Omental fat pad (tissue), 3 donors: ENCODE measurements at regions not wholly inside any gene's neighbourhood (a gene's known extent, or its start where the extent isn't known, plus 50 kb on each side); places are given as distances from the start of the nearest gene placed in this dataset.

ENCODE experiments used
- ATAC-seq: fragments of 150-250 bp; one replicate; pipeline ENCODE4 v1.9.1; 2016; ENCODE audit warnings: mild to moderate bottlenecking, moderate library complexity; ENCODE audit not compliant: low FRiP score
- DNase-seq: peaks from one replicate; pipeline ENCODE4 v3.0.0-alpha.2; 2019; ENCODE audit warnings: low spot score
- CTCF ChIP-seq, 3 donors: fragments of 450-650 bp; IDR thresholded peaks; one replicate each; pipeline ENCODE4 v1.5.1; 2016 to 2017; ENCODE audit warnings: antibody characterized with exemption in 3 of 3, mild to moderate bottlenecking in 3 of 3, moderate library complexity in 2 of 3

GRCh38 chr3:6540981-6541380 is 319.9 kb upstream of the GRM7 start:
- ATAC-seq: no peak
- no peak for TF ChIP-seq CTCF (IDR thresholded peaks at IDR 0.05)

GRCh38 chr3:6542795-6543194 is 318.1 kb upstream of the GRM7 start:
- TF ChIP-seq CTCF (IDR thresholded peaks at IDR 0.05): no peak
- no peak for DNase-seq
- ATAC-seq: no peak

More at GRCh38 chr3:6540981-6541380, 319.9 kb upstream of the GRM7 start:
- DNase-seq: no peak

- no peak for TF ChIP-seq CTCF (IDR thresholded peaks at IDR 0.05)
- ATAC-seq (no peak), DNase-seq (no peak)
Measured at GRCh38 chr3:6549296-6549695, 311.6 kb upstream of the GRM7 start.

- ATAC-seq: no peak
- no peak for DNase-seq
- TF ChIP-seq CTCF (IDR thresholded peaks at IDR 0.05): no peak
Measured at GRCh38 chr3:6551165-6551564, 309.8 kb upstream of the GRM7 start.

GRCh38 chr3:6560259-6560658 is 300.7 kb upstream of the GRM7 start:
- ATAC-seq: no peak
- DNase-seq: no peak
- no peak for TF ChIP-seq CTCF (IDR thresholded peaks at IDR 0.05)

GRCh38 chr3:6567241-6567640 is 293.7 kb upstream of the GRM7 start:
- no peak for TF ChIP-seq CTCF (IDR thresholded peaks at IDR 0.05)
- no peak for ATAC-seq

GRCh38 chr3:6568999-6569493 is 291.9 kb upstream of the GRM7 start:
- ATAC-seq: no peak

More at GRCh38 chr3:6567241-6567640, 293.7 kb upstream of the GRM7 start:
- DNase-seq: no peak

More at GRCh38 chr3:6568999-6569493, 291.9 kb upstream of the GRM7 start:
- TF ChIP-seq CTCF (IDR thresholded peaks at IDR 0.05): no peak
- no peak for DNase-seq
